HG03064 (cell line): ENCODE measurements at regions not wholly inside any gene's neighbourhood (a gene's known extent, or its start where the extent isn't known, plus 50 kb on each side); places are given as distances from the start of the nearest gene placed in this dataset.
"Not testable (repeated sequence)": the region's sequence is repeated elsewhere in the genome, so short reads cannot be mapped to it uniquely, and the experiment has no call there.

Source experiments
- ATAC-seq: cut with Tn5 transposase; IDR thresholded peaks from one replicate; pipeline ENCODE4 v1.9.1; 2021; ENCODE audit warnings: low read depth; ENCODE audit not compliant: unreplicated experiment

DNA sequence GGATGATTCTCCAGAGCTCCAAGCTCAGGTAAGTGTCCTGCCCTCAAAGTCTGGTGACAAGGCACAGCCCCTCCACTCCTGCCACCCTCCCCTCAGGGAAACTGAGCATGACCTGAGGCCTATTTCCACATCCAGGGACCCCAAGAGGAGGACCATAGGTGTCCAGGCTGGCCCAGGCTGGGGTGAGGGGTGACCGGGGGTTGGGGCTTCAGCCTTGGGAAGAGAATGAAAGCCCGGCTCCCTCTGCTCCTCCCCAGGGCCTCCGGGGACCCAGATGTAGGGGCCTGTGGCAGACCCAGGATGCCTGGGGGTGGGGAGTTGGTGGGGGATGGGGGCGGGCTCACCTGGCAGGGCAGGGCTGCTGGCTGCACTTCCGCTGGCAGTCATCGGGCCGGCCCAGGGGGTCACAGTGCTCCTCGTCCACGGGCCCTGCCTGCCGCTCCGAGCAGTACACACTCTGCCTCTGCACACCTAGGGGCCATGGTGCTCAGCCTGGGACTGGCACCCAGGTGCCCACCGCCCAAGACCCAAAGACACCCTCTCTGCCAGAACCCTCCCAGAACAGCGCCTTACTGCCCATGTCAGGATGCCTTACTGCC lies 116.5 kb upstream of the AKAP13 start:
- not testable (repeated sequence) for ATAC-seq

DNA sequence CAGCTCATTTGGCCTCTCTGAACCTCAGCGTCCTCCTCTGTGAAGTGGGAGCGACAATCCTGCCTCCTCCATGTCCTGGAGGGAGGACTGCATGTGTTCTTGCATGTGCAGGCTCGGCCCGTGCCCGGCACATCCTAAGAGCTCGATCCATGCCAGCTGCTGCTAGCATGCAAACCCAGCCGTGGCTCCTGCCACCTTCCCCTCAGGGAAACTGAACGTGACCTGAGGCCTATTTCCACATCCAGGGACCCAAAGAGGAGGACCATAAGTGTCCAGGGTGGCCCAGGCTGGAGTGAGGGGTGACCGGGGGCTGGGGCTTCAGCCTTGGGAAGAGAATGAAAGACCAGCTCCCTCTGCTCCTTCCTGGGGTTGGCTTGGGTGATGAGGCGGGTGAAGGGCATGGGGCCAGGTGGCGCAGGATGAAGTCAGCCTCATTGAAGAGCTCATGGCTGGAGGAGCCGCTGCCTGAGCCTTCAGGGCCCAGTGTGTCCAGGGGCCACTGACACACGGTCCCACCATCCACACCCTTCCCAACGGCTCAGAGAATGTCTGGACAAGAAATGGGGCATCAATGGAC lies 115.7 kb upstream of the AKAP13 start:
- ATAC-seq: not testable (repeated sequence)

DNA sequence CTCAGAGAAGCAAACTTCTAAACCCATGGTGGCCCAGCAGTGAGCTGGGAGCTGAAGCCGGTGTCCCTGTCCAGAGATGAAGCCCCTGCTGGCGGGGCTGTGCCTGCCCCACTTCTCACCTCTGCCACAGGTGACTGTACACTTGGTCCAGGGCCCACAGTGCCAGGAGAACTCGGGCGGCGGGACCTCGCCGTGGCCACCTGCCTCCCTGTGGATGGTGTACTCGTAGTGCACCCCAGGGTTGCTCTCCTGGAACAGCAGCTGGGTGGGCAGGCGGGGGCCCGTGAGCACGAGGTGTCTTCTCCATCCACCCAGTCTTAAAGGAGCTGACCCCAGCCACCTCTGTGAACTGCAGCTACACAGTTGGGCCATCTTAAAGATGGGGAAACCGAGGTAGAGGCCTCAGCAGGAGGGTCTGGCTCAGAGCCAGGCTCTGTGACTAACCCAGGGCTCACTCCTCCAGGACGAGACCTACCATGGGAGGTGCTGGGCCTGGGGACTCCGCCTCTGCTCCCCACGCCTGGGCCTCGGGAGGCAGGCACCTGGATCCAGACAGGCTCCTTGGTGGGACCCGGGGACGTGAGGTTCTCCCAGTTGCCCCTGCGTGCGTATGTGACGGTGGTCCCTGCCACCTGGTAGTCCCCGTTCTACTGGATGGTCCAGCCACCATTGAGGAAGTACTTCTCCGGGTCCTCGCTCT lies 113.1 kb upstream of the AKAP13 start:
- not testable (repeated sequence) for ATAC-seq

DNA sequence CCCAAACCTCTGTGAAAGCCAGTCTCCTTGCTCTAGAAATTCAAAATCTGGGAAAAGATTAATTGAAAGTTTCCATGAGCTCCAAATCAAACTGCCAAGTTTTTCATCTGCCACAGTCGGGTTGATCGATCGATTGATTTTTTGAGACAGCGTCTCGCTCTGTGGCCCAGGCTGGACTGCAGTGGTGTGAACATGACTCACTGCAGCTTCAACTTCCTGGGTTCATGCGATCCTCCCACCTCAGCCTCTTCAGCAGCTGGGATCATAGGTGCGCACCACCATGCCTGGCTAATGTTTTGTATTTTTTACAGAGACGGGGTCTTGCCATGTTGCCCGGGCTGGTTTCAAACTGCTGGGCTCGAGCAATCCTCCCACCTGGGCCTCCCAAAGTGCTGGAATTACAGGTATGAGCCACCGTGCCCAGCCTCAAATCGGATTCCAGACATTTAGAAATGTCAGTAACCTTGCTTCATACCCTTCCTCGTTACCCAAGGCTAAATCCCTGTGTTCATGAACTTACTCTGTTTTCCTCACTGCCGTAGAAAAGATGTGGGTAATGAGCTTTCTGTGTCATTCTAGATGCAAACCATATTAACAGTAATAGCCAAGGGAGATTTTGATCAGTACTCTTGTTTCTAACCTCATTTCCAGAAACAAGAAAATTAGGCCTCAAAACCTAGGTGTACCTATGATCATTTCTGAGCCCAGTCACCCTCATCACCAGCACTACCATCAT lies 105.9 kb upstream of the AKAP13 start:
- no peak for ATAC-seq

DNA sequence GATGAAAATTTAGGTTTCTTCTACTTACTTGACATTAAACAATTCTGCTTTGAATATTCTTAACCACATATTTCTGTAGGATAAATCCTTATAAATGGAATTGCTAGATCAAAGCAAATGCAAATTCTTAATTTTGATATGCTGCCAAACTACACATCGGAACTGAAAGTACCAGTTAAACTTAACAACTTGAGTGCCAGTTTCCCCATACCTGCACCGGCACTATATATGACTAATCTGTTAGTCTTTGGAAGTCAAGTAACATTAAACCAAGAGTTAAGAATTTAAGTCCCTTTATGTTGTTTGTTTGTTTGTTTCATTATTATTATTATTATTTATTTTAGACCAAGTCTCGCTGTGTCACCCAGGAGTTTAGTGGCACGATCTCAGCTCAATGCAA lies 103.9 kb upstream of the AKAP13 start:
- ATAC-seq: no peak

DNA sequence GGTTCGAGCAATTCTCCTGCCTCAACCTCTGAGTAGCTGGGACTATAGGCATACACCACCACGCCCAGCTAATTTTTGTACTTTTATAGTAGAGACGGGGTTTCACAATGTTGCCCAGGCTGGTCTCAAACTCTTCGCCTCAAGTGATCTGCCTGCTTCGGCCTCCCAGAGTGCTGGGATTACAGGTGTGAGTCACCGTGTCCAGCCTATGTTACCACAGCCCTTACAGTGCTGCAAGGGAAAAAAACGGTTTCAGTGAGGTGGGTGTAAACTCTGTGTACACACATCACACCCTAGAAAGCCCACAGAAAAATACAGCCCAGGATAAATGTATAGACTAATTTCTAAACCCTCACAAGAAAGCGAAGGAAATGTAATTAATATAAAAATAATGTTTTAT lies 103.5 kb upstream of the AKAP13 start:
- no peak for ATAC-seq

DNA sequence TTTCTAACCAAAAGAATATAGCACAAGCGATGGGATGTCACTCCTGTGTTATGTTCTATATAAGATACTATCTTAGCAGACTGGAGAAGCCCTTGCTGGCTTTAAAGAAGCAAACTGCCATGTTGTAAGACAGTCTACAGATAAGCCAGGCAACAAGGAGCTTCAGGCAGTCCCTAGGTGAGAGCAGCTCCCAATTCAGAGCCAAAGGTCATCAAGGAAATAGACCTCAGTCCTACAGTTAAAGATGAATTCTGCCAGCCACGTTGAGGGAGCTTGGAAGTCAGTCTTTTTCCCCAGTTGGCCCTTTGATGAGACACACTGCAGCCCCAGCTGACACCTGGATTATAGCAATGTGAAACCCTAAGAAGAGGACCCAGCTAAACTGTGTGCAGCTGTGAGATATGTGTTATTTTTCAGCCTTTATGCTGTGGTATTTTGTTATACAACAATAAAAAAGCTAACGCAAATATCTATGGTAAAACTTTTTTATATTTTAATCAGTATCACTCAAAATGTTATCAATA lies 102.5 kb upstream of the AKAP13 start:
- ATAC-seq: no peak

DNA sequence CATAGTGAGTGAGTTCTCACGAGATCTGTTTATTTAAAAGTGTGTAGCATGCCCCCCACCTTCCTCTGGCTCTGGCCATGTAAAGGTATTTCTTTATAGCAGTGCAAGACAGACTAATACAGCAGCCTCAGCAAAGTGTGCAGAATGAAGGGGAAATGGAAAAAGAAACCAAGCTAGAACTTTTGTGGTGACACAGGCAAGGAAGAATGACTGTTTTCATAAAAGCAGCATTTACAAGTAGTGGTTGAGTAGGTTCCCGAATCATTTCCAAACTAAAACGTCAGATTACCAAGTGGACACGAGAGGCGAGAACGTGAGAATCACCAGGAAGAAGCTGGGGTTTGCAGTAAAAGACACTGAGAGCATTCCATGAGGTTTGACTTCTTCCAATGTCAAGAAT lies 100.2 kb upstream of the AKAP13 start:
- no peak for ATAC-seq

DNA sequence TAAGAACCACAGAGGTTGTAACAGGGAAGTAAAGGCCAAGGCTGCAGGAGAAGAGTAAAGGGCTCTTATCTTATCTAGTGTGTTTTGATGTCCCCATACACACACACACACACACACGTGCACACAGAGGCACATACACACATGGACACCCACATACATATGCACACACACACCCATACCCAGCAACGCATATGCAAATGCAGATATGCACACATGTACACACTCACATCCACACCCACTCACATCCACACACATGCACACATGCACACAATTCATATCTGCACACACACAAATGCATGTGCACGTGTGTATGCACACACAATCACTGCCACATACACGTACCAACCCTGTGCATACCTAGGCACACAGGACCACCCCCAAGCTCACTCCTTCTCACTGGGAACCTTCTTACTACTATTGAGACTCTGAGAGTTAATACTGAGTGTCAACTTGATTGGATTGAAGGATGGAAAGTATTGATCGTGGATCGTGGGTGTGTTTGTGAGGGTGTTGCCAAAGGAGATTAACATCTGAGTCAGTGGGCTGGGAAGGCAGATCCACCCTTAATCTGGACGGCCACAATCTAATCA lies 99.0 kb upstream of the AKAP13 start:
- no peak for ATAC-seq

DNA sequence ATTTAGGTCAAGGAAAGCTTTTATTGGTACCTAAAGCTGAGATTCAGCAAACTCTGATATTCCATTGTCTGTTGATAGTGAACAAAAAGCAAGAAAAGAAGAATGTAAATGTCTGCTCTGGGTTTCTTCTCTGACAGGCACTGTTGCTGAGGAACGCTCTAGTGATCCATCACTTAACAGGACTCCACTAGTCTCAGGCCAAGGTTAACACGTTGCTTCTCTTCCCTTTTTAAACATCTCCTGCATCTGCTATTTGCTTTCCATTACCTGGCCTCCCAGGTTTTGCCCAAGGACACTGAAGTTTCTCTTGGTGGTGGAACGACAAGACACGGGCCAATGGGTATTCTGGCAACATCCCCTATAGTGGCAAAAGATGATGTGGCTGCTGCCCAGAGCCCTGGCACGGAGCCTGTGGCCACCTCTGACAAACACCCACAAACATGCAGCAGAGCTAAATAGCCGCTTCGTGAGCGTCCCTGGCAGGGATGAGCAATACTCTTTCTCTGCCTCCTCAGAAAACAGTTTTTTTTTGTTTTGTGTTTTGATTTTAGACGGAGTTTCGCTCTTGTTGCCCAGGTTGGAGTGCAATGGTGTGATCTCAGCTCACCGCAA lies 97.8 kb upstream of the AKAP13 start:
- ATAC-seq: no peak

DNA sequence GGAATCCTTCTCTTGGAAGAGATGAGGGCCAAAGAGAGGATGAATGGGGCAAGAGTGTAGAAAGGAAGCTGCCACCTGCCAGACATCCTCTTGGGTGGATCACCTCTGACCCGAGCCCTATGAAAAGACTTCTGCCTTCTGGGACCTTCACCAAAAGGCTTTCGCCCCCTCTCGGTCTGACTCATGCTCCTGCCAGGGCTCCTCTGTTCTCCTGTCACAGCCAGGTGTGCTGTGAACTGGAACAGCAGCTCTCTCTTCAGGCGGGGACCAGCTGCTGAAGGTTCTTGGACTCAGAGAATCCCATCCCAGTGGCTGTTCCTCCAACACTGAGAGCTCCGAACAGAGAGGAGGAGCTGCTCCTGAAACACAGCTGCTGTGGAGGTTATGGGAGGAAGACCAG lies 96.6 kb upstream of the AKAP13 start:
- ATAC-seq: peak; percentile 82

DNA sequence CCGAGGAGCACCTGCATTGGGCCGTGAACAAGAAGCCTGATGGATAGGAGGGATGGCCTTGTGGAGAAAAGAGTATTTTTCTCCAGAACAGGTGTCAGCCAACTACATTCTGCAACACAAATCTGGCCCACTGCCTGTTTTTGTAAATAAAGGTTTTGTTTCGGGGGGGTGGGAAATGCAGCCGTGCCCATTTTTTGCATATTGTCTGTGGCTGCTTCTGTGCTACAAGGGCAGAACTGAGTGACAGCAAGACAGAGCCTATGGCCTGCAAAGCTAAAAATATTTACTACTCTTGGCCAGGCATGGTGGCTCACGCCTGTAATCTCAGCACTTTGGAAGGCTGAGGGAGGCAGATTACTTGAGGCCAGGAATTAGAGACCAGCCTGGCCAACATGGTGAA lies 95.9 kb upstream of the AKAP13 start:
- ATAC-seq: peak; percentile 78

DNA sequence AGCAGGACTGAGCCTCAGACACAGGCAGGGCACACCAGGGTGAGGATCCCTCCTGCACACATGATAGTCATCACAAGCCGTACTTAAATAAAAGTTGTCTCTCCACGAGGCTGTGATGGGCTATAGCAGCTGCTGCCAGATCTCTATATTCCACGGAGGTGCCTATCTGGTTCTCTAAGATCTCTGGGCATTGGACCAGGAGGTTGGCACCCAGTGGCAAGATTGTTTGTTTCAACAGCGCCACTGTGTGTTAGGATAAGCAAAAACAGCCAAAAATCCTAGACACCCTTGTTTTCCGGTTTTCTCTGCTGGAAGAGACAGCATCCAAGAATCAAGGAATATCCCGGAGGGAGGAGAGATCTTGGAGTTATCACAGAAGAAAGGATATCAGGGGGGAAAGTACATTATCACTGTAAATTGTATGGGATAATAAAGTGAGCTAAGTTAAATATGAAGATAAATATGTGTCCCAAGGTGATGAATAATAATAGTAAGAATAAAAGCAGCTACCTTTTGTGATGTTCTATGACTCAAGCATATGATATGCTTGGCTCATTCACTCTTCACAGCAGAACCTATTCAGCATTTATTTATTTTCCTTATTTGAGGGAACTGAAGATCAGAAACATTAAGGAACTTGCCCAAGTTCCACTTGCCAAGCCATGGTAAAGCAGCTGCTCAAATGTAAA lies 90.6 kb upstream of the AKAP13 start:
- ATAC-seq: no peak

DNA sequence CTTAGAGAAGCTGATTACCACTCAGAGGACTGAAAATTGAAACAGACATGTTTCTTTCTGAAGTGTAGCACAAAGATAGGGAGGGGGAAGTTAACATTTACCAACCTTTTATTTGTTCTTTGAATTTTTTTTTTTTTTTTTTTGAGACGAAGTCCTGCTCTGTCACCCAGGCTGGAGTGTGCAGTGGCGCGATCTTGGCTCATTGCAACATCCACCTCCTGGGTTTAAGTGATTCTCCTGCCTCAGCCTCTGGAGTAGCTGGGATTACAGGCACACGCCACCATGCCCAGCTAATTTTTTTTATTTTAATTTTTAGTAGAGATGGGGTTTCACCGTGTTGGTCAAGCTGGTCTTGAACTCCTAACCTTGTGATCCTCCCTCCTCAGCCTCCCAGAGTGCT lies 87.8 kb upstream of the AKAP13 start:
- ATAC-seq: not testable (repeated sequence)

DNA sequence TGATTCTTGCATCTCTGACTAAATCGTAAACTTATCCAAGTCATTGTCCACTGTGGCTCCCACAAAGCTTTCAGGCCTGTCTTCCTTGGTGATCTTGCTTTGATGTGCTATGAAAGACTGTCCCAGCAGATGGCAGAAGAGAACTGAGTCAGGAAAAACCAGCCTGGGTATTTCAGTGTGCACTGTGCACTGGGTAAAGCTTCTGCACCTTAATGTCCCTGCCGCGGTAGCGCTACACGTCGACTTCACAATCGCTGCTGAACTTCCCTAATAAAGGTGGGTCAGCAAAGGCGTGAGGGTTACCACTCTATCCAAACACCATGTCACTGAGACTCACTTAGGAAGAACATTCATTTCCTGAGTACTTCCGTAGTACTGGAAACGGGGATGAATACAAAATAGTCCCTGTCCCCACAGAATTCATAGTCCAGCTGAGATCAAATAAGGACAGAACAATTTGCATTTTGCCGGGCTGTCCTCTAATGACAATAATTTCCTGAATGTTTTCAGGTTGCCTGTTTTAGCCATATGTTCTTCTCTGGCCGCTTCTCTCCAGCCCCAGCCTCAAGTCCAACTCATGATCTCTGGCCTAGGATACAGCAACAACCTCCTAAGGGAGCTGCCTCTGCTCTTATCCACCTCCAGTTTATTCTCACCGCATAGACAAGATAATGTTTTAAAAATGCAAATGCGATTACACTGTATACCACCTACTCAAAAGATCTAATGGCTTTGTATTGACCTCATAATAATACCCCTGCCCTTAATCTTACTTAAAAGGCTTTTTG lies 83.6 kb upstream of the AKAP13 start:
- no peak for ATAC-seq

DNA sequence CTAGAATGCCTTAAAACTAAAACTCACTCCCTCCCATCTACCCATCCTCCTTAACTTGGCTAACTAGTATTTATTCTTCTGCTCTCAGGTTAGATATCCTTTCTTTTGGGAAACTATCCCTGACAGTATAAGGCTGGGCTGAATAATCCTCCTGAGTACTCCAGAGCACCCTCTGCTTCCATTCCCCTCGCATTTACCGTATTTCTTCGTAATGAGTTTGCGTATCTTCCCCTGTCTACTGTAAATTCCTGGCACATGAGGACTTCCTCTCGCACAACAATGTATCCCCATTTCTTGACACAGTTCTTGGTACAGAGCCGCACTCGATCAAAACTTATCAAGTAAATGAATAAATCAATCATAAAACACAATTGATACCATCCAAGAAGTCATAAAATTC lies 82.9 kb upstream of the AKAP13 start:
- no peak for ATAC-seq

DNA sequence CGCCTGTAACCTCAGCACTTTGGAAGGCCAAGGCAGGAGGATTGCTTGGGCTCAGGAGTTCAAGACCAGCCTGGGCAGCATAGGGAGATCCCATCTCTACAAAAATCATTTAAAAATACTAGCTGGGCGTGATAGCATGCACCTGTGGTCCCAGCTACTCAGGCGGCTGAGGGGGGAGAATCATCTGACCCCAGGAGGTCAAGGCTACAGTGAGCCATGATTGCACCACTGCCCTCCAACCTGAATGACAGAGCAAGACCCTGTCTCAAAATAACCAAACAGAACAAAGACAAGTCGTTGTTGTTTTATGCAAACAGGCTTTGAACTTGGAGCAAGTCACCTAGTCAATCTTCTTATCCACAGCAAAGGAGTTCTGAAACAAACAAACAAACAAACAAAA lies 82.0 kb upstream of the AKAP13 start:
- ATAC-seq: no peak

DNA sequence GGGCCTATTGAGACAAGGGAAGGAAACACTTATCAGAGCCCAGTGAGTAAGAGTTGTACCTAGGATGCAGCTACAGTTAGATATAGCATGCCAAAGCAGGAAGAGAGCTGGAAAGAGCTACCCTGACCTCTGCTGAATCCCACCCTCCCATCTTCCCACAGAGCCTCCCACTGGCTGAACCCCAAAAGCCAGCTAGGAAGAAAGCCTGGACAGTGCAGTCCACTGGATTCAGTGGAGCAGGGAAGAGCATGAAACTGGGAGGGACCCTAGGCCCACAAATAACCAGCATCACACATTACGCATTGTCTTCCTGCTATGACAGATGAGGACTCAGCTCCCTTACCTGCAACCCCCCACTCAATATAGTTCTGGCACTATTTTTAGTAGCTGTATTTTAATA lies 81.5 kb upstream of the AKAP13 start:
- ATAC-seq: no peak

DNA sequence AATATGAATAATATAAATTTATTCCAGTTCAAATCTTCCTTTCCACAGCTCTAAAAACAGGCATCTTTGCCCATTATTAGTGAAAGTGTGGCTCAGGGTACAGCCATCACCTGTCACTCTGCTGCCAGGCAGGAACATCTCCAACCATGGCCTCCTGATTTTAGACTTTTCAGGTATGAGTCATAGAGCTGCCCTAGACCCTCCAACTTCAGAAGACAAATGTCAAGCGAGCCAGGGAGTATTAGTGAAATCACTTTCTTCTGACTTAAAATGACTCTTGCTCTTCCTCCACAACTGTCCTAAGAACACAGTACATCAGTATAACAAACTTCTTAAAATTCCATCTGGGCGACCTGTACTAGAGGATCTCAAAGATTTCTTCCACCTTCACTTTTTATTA lies 78.1 kb upstream of the AKAP13 start:
- no peak for ATAC-seq
